H1 (cell line): ENCODE measurements at regions not wholly inside any gene's neighbourhood (a gene's known extent, or its start where the extent isn't known, plus 50 kb on each side); places are given as distances from the start of the nearest gene placed in this dataset.

Experiments used
- JUND ChIP-seq: IDR thresholded peaks from 2 replicates; pipeline ENCODE4 v1.6.1; 2011; ENCODE audit warnings: mild to moderate bottlenecking, improper control_type of control experiment, low read length
- MAFK ChIP-seq: IDR thresholded peaks from 2 replicates; pipeline ENCODE4 v1.6.1; 2012; ENCODE audit warnings: low read depth, mild to moderate bottlenecking, improper control_type of control experiment, low read length
- SAP30 ChIP-seq: fragments of 300-600 bp; sonication (generic); IDR thresholded peaks from 2 replicates; pipeline ENCODE4 v1.7.1; 2012; ENCODE audit warnings: low read length, moderate library complexity, mild to moderate bottlenecking, inconsistent platforms; ENCODE audit not compliant: insufficient read depth, insufficient replicate concordance

GRCh38 chr16:5175266-5175665 lies 77.7 kb upstream of the EEF2KMT start (continued):
- no peak for TF ChIP-seq MAFK
- TF ChIP-seq JUND = no peak
- no peak for TF ChIP-seq SAP30
